ENCODE measurements at regions not wholly inside any gene's neighbourhood (a gene's known extent, or its start where the extent isn't known, plus 50 kb on each side); places are given as distances from the start of the nearest gene placed in this dataset.
A peak's percentile ranks its signal among the peaks of the same experiment; 100 is the strongest.
"Not testable (repeated sequence)": the region's sequence is repeated elsewhere in the genome, so short reads cannot be mapped to it uniquely, and the experiment has no call there.

- intact Hi-C loops (cut with DNase I); DNase-seq: not testable (repeated sequence)
These were observed 136.9 kb downstream of the OR2B2 start for GRCh38 chr6:27775138-27775795.

- DNase-seq, result not testable (repeated sequence)
These were observed 138.0 kb downstream of the OR2B2 start for GRCh38 chr6:27774264-27774600.

GRCh38 chr6:27773542-27774263 lies 138.5 kb downstream of the OR2B2 start:
- intact Hi-C loops (cut with DNase I), result loop anchor here (2.0 kb wide), 1 partner anchor 121 kb away; no protein-coding TSS in a partner anchor
- not testable (repeated sequence) for DNase-seq

More at GRCh38 chr6:27774264-27774600, 138.0 kb downstream of the OR2B2 start:
- intact Hi-C loops (cut with DNase I), result not testable (repeated sequence)

- intact Hi-C loops (cut with DNase I), result loop anchor here (2.0 kb wide), 1 partner anchor 122 kb away; no protein-coding TSS in a partner anchor
- DNase-seq, result peak; percentile 52 to 95 (median 80)
These were observed 139.8 kb downstream of the OR2B2 start for GRCh38 chr6:27772261-27773001.

- no peak for DNase-seq
- intact Hi-C loops (cut with DNase I), result no loop called here
These were observed 141.0 kb downstream of the OR2B2 start for GRCh38 chr6:27771235-27771634.

GRCh38 chr6:27770724-27771123 lies 141.5 kb downstream of the OR2B2 start:
- intact Hi-C loops (cut with DNase I), result no loop called here
- no peak for DNase-seq

GRCh38 chr6:27768556-27768955 lies 143.6 kb downstream of the OR2B2 start:
- DNase-seq, result no peak
- intact Hi-C loops (cut with DNase I), result no loop called here

- intact Hi-C loops (cut with DNase I), result no loop called here
- no peak for DNase-seq
These were observed 144.3 kb downstream of the OR2B2 start for GRCh38 chr6:27767851-27768250.

GRCh38 chr6:27766405-27766804 lies 145.8 kb downstream of the OR2B2 start:
- intact Hi-C loops (cut with DNase I), result no loop called here
- DNase-seq, result no peak

GRCh38 chr6:27765028-27765590 lies 147.1 kb downstream of the OR2B2 start:
- intact Hi-C loops (cut with DNase I), result no loop called here

GRCh38 chr6:27761391-27761790 lies 150.8 kb downstream of the OR2B2 start:
- DNase-seq, result no peak
- intact Hi-C loops (cut with DNase I), result no loop called here

More at GRCh38 chr6:27765028-27765590, 147.1 kb downstream of the OR2B2 start:
- no peak for DNase-seq

- no peak for DNase-seq
- intact Hi-C loops (cut with DNase I), result no loop called here
These were observed 151.7 kb downstream of the OR2B2 start for GRCh38 chr6:27760464-27760863.

- intact Hi-C loops (cut with DNase I), result no loop called here
- DNase-seq, result no peak
These were observed 152.3 kb downstream of the OR2B2 start for GRCh38 chr6:27759930-27760329.

GRCh38 chr6:27758491-27758890 lies 153.7 kb downstream of the OR2B2 start:
- no peak for DNase-seq
- intact Hi-C loops (cut with DNase I), result no loop called here

- peak in 4 of 10 donors; percentile 13 to 90 (median 82) for DNase-seq
- intact Hi-C loops (cut with DNase I), result no loop called here
These were observed 154.9 kb downstream of the OR2B2 start for GRCh38 chr6:27757307-27757706.

GRCh38 chr6:27755768-27756167 lies 156.4 kb downstream of the OR2B2 start:
- no peak for DNase-seq
- intact Hi-C loops (cut with DNase I), result no loop called here

- DNase-seq, result no peak
- intact Hi-C loops (cut with DNase I), result loop anchor here (5.0 kb wide), 2 partner anchors 143 to 577 kb away; no protein-coding TSS in a partner anchor
These were observed 157.8 kb downstream of the OR2B2 start for GRCh38 chr6:27754408-27754782.

- intact Hi-C loops (cut with DNase I), result loop anchor here (2.0 to 5.0 kb wide), 3 partner anchors 65 to 577 kb away; no protein-coding TSS in a partner anchor
- DNase-seq, result peak; percentile 39 to 95 (median 56)
These were observed 158.4 kb downstream of the OR2B2 start for GRCh38 chr6:27753668-27754407.

- intact Hi-C loops (cut with DNase I), result loop anchor here (1.0 to 5.0 kb wide), 4 partner anchors 63 to 575 kb away; no protein-coding TSS in a partner anchor
- DNase-seq, result peak in 7 of 10 donors; percentile 32 to 90 (median 42)
These were observed 159.9 kb downstream of the OR2B2 start for GRCh38 chr6:27752038-27752885.

Measured in posterior cingulate gyrus (tissue), 11 donors.